ENCODE measurements at regions not wholly inside any gene's neighbourhood (a gene's known extent, or its start where the extent isn't known, plus 50 kb on each side); places are given as distances from the start of the nearest gene placed in this dataset.

DNA sequence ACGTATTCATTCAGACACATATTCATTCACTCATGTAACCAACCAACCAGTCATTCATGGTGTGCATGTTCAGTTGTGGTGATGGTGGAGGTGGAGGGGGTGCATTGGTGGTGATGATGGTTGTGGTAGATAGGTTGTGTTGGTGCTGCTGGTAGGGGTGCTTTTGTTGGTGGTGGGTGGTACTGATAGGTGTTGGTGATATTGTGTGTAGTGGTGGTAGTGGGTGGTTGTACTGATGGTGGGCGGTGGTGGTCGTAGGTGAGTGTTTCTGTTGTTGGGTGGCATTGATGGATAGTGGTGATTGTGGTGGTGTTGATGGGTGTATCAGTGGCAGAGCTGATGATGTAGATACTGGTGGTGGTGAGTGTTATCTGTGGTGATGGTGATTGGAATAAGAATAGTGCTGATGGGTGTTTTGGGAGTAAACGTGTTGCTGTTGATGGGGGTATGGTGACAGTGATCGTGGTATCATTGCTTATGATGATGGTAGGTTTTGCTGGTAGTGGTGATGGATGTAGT lies 59.8 kb upstream of the SHB start:
- no peak for TF ChIP-seq SUZ12 (IDR thresholded peaks at IDR 0.05; ENCODE audit: extremely low read depth, insufficient read depth, insufficient read length)
- TF ChIP-seq YY1 (IDR thresholded peaks at IDR 0.05; ENCODE audit: insufficient read depth, insufficient read length), result no peak
- no peak for TF ChIP-seq ZNF274 (IDR thresholded peaks at IDR 0.05; ENCODE audit: low read depth, low read length)
